ENCODE measurements at regions not wholly inside any gene's neighbourhood (a gene's known extent, or its start where the extent isn't known, plus 50 kb on each side); places are given as distances from the start of the nearest gene placed in this dataset.

- H2AFZ ChIP-seq (ENCODE audit: low read depth, low read length), result no peak overlapping the region
- DNase-seq (ENCODE audit: low read depth, low spot score), result no peak
- no TSS peak for BruUV-seq (replicated peaks)
- H3K9me3 ChIP-seq (replicated peaks; ENCODE audit: control insufficient read depth, insufficient read depth, low read length), result no peaks in the 10 kb centered on the region
- CTCF ChIA-PET, result no interaction called here
- no peaks in the 10 kb centered on the region for H3K36me3 ChIP-seq (ENCODE audit: control insufficient read depth in 2 of 2, extremely low read depth in 1 of 2, insufficient read depth in 2 of 2, low read length in 2 of 2)
- H3K79me2 ChIP-seq (ENCODE audit: control insufficient read depth, insufficient read depth, low read length), result no peaks in the 10 kb centered on the region
- no peak for FAIRE-seq
- H4K20me1 ChIP-seq (replicated peaks; ENCODE audit: control insufficient read depth, extremely low read depth, insufficient read depth, low read length), result no peaks in the 10 kb centered on the region
- no peak overlapping the region for H3K9ac ChIP-seq (replicated peaks; ENCODE audit: extremely low read depth, insufficient read depth, low read length)
- H3K27me3 ChIP-seq (ENCODE audit: control insufficient read depth in 2 of 2, insufficient read depth in 2 of 2, low read length in 2 of 2), result no peaks in the 10 kb centered on the region
- H3K27ac ChIP-seq (ENCODE audit: insufficient read depth, low read depth, low read length), result no peak overlapping the region
- dilution Hi-C loops (cut with MboI; ENCODE audit: extremely low pct_ligation_motif_present, low sequenced_read_pairs), result no loop called here
- no peak overlapping the region for H3K4me2 ChIP-seq (ENCODE audit: insufficient read depth, low read length)
- intact Hi-C loops (cut with micrococcal nuclease), result no loop called here
- H3K4me3 ChIP-seq (replicated peaks in 1 of 3; ENCODE audit: insufficient read depth in 1 of 3, low read depth in 1 of 3, low read length in 3 of 3), result no peak overlapping the region
- H3K9me1 ChIP-seq (replicated peaks; ENCODE audit: control insufficient read depth, extremely low read depth, insufficient read depth, low read length), result no peaks in the 10 kb centered on the region
- H3K4me1 ChIP-seq (ENCODE audit: control insufficient read depth, extremely low read depth, insufficient read depth, low read length), result no peaks in the 10 kb centered on the region
- TF ChIP-seq CTCF (IDR thresholded peaks at IDR 0.05; ENCODE audit: extremely low read depth in 1 of 2, insufficient read depth in 1 of 2, low read depth in 1 of 2, low read length in 2 of 2), result no peak
- TF ChIP-seq GATA2 (IDR thresholded peaks at IDR 0.05; ENCODE audit: insufficient read depth, insufficient read length, low read depth, low read length), result no peak
- TF ChIP-seq EZH2 (IDR thresholded peaks at IDR 0.05; ENCODE audit: borderline replicate concordance, low read depth, low read length, severe bottlenecking), result no peak
- no peak for TF ChIP-seq MAX (IDR thresholded peaks at IDR 0.05; ENCODE audit: insufficient read depth, insufficient read length)
- TF ChIP-seq MYC (IDR thresholded peaks at IDR 0.05; ENCODE audit: low read depth, low read length), result no peak
- no peak for TF ChIP-seq JUN (IDR thresholded peaks at IDR 0.05; ENCODE audit: borderline replicate concordance, insufficient read depth, insufficient read length, low read depth)
- no peak for TF ChIP-seq FOS (IDR thresholded peaks at IDR 0.05; ENCODE audit: borderline replicate concordance, insufficient read depth, low read length)
- no peak for TF ChIP-seq POLR2A (IDR thresholded peaks at IDR 0.05; ENCODE audit: low read depth, low read length)
- no peak for TF ChIP-seq POLR2AphosphoS5 (IDR thresholded peaks at IDR 0.05; ENCODE audit: insufficient read depth, low read depth, low read length)
- POLR2A ChIA-PET, result no interaction called here
Observed at GRCh38 chr2:184468826-184469225, 129.5 kb upstream of the ZNF804A start.

All from endothelial cell of umbilical vein (primary cell).